Dedifferentiated amniotic fluid mesenchymal stem cell (primary cell): ENCODE measurements at regions not wholly inside any gene's neighbourhood (a gene's known extent, or its start where the extent isn't known, plus 50 kb on each side); places are given as distances from the start of the nearest gene placed in this dataset.
A peak's percentile ranks its signal among the peaks of the same experiment; 100 is the strongest.
"Not testable (repeated sequence)": the region's sequence is repeated elsewhere in the genome, so short reads cannot be mapped to it uniquely, and the experiment has no call there.

ENCODE experiments used
- DNase-seq: peaks from one replicate; pipeline ENCODE4 v3.0.0-alpha.2; 2016; ENCODE audit errors: extremely low spot score

- no peak for DNase-seq
These were observed 150.1 kb downstream of the NAA11 start for GRCh38 chr4:79175716-79176115.

- no peak for DNase-seq
These were observed 151.2 kb downstream of the NAA11 start for GRCh38 chr4:79174490-79175252.

GRCh38 chr4:79173186-79173585 lies 152.7 kb downstream of the NAA11 start:
- no peak for DNase-seq

GRCh38 chr4:79170077-79170476 lies 155.8 kb downstream of the NAA11 start:
- no peak for DNase-seq

GRCh38 chr4:79164907-79165610 lies 160.8 kb downstream of the NAA11 start:
- DNase-seq: no peak

GRCh38 chr4:79163981-79164490 lies 161.8 kb downstream of the NAA11 start:
- no peak for DNase-seq

GRCh38 chr4:79160962-79161361 lies 164.9 kb downstream of the NAA11 start:
- no peak for DNase-seq

- DNase-seq: not testable (repeated sequence)
These were observed 167.2 kb downstream of the NAA11 start for GRCh38 chr4:79158705-79159104.

GRCh38 chr4:79155336-79155735 lies 170.5 kb downstream of the NAA11 start:
- DNase-seq: no peak

- no peak for DNase-seq
These were observed 174.9 kb downstream of the NAA11 start for GRCh38 chr4:79150820-79151416.

- DNase-seq: no peak
These were observed 177.5 kb downstream of the NAA11 start for GRCh38 chr4:79148369-79148768.

- no peak for DNase-seq
These were observed 178.6 kb downstream of the NAA11 start for GRCh38 chr4:79147251-79147650.

GRCh38 chr4:79141530-79141929 lies 184.3 kb downstream of the NAA11 start:
- DNase-seq: no peak

GRCh38 chr4:79134767-79135166 lies 191.1 kb downstream of the NAA11 start:
- DNase-seq: no peak

- peak; percentile 3 for DNase-seq
These were observed 193.0 kb downstream of the NAA11 start for GRCh38 chr4:79132826-79133225.

GRCh38 chr4:79121875-79122358 lies 182.7 kb upstream of the PAQR3 start:
- no peak for DNase-seq

- DNase-seq: peak; percentile 10
These were observed 182.0 kb upstream of the PAQR3 start for GRCh38 chr4:79121223-79121622.

- DNase-seq: not testable (repeated sequence)
These were observed 177.8 kb upstream of the PAQR3 start for GRCh38 chr4:79117051-79117450.

GRCh38 chr4:79107014-79107413 lies 167.8 kb upstream of the PAQR3 start:
- DNase-seq: no peak

GRCh38 chr4:79088946-79089691 lies 149.9 kb upstream of the PAQR3 start:
- no peak for DNase-seq

GRCh38 chr4:79087071-79087470 lies 147.8 kb upstream of the PAQR3 start:
- DNase-seq: no peak
